ENCODE measurements at regions not wholly inside any gene's neighbourhood (a gene's known extent, or its start where the extent isn't known, plus 50 kb on each side); places are given as distances from the start of the nearest gene placed in this dataset.

DNA sequence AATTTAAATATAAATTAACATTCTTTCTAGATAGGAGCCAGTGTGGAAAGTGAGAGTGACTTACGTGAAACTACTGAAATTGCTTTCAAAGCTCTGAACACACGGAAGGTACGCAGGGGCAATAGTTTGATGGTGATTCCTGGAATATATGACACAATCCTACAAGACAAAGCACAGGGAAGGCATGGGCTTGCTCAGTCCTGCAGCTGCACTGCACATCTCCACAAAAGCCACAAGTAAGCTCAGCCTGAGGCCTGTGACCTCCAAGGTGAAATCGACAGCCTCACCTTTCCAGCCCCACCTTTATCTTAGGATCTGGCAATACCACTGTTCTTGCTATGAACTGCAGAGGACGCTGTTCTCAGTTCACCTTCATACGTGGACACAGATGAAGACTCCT, 109.3 kb upstream of the SCN10A start:
- TF ChIP-seq, protein P1, sequence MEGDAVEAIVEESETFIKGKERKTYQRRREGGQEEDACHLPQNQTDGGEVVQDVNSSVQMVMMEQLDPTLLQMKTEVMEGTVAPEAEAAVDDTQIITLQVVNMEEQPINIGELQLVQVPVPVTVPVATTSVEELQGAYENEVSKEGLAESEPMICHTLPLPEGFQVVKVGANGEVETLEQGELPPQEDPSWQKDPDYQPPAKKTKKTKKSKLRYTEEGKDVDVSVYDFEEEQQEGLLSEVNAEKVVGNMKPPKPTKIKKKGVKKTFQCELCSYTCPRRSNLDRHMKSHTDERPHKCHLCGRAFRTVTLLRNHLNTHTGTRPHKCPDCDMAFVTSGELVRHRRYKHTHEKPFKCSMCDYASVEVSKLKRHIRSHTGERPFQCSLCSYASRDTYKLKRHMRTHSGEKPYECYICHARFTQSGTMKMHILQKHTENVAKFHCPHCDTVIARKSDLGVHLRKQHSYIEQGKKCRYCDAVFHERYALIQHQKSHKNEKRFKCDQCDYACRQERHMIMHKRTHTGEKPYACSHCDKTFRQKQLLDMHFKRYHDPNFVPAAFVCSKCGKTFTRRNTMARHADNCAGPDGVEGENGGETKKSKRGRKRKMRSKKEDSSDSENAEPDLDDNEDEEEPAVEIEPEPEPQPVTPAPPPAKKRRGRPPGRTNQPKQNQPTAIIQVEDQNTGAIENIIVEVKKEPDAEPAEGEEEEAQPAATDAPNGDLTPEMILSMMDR (IDR thresholded peaks at IDR 0.05; ENCODE audit: insufficient read depth, low read length, poor library complexity, severe bottlenecking), result no peak
- DNase-seq (ENCODE audit: low read depth), result no peak
- H3K36me3 ChIP-seq (ENCODE audit: control insufficient read depth, insufficient read depth, low read length), result no peaks in the 10 kb centered on the region
- H3K27me3 ChIP-seq (ENCODE audit: control insufficient read depth, insufficient read depth, low read length), result no peaks in the 10 kb centered on the region
- no peak overlapping the region for H3K4me3 ChIP-seq (ENCODE audit: low read depth, low read length)

DNA sequence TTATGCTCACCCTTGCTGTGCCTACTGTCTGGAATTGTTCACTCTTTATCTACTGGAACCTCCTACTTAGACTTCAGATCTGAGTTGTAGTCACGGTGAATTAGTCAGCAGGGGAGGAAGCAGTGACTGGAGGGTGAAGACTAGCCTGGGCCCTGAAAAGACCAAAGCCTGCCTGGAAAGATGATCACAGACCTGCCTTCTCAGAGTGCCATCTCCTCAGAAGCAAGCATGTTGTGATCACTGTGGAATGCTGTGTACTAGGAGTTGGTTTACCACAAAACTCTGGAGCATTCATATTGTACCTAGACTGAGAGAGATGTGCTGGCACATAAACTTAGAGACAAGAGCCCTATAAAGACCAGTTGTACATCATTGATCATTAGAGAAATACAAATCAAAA, 100.7 kb upstream of the SCN10A start:
- no peak for DNase-seq (ENCODE audit: low read depth)
- TF ChIP-seq, protein P1 (IDR thresholded peaks at IDR 0.05; ENCODE audit: insufficient read depth, low read length, poor library complexity, severe bottlenecking), result no peak

DNA sequence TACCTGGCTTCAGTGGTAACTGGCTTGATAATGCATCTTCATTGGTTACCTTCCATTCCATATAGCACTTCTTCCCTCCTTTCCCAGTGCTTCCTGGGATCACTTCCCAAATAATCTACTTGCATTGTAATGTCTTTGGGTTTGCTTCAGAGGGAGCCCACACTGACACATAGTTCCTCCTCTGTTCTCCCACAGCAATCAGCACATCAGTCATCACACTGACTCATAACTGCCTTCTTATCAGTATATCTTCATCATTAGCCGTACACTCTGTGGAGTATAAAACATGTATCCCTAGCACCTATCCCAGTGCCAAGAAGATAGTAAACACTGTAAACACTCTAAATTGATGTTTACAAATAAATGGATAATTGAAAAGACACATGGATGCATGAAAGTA, 91.4 kb upstream of the SCN10A start:
- DNase-seq (ENCODE audit: low read depth), result no peak
- TF ChIP-seq, protein P1 (IDR thresholded peaks at IDR 0.05; ENCODE audit: insufficient read depth, low read length, poor library complexity, severe bottlenecking), result no peak
- H3K4me3 ChIP-seq (ENCODE audit: low read depth, low read length), result no peak overlapping the region
- H3K27me3 ChIP-seq (ENCODE audit: control insufficient read depth, insufficient read depth, low read length), result no peaks in the 10 kb centered on the region
- H3K36me3 ChIP-seq (ENCODE audit: control insufficient read depth, insufficient read depth, low read length), result no peaks in the 10 kb centered on the region

More for the DNA sequence above, 100.7 kb upstream of the SCN10A start:
- Histone ChIP-seq H3K27me3 (ENCODE audit: control insufficient read depth, insufficient read depth, low read length) (no peaks in the 10 kb centered on the region), H3K4me3 (ENCODE audit: low read depth, low read length) (no peak overlapping the region), H3K36me3 (ENCODE audit: control insufficient read depth, insufficient read depth, low read length) (no peaks in the 10 kb centered on the region)

DNA sequence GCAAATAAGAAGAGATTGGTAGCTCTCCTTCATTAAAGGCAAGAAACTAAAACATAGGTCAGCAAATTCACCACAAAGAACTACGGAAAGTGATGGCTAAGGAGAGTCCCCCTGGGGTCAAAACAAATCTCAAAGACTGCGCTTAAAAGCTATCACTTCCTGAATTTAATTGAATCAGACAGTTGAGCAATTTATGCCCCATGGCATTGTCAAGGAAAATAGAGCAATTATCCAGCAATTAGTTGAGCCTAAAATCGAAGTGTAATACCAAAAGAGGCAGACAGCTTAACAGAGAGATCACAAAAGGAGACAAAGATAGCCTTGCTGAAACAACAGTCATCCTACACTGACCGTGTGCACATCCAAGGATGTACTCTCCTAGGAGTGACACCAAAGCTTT, 74.4 kb upstream of the SCN10A start:
- H3K36me3 ChIP-seq (ENCODE audit: control insufficient read depth, insufficient read depth, low read length), result no peaks in the 10 kb centered on the region
- H3K27me3 ChIP-seq (ENCODE audit: control insufficient read depth, insufficient read depth, low read length), result no peaks in the 10 kb centered on the region
- H3K4me3 ChIP-seq (ENCODE audit: low read depth, low read length), result no peak overlapping the region
- no peak for DNase-seq (ENCODE audit: low read depth)
- TF ChIP-seq, protein P1 (IDR thresholded peaks at IDR 0.05; ENCODE audit: insufficient read depth, low read length, poor library complexity, severe bottlenecking), result no peak

DNA sequence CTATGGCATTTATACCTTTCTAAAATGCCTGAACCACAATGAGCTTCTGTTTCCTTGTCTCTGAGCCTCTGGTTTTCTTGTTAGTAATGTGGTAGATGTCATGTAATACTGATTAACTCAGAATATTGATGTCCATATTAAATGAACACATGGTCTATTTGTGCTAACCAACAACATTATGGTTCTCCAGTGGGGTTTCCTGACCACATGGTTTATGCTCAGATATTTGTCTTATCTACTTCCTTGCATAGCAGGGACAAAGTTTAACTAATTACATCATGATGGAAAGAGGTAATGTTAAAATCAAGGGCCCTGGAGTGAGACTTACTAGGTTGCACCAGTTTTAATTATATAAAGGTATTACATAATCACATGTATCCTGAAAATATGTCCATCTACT, 62.6 kb upstream of the SCN10A start:
- H3K27me3 ChIP-seq (ENCODE audit: control insufficient read depth, insufficient read depth, low read length), result no peaks in the 10 kb centered on the region
- H3K4me3 ChIP-seq (ENCODE audit: low read depth, low read length), result no peak overlapping the region
- DNase-seq (ENCODE audit: low read depth), result no peak
- H3K36me3 ChIP-seq (ENCODE audit: control insufficient read depth, insufficient read depth, low read length), result no peaks in the 10 kb centered on the region
- TF ChIP-seq, protein P1 (IDR thresholded peaks at IDR 0.05; ENCODE audit: insufficient read depth, low read length, poor library complexity, severe bottlenecking), result no peak
